WERI-Rb-1 (cell line): ENCODE measurements at regions not wholly inside any gene's neighbourhood (a gene's known extent, or its start where the extent isn't known, plus 50 kb on each side); places are given as distances from the start of the nearest gene placed in this dataset.

Experiments
- DNase-seq: peaks from one replicate; pipeline ENCODE4 v3.0.0-alpha.2; 2020
- H3K27ac ChIP-seq: fragments of 250-450 bp; sonication (Bioruptor Pico); 2 replicates; pipeline ENCODE4 v1.5.1; 2020; ENCODE audit warnings: mild to moderate bottlenecking, moderate library complexity
- H3K27me3 ChIP-seq: fragments of 250-450 bp; sonication (Bioruptor Pico); 2 replicates; pipeline ENCODE4 v1.5.1; 2021; ENCODE audit warnings: mild to moderate bottlenecking, low read depth, moderate library complexity; ENCODE audit not compliant: insufficient read depth, severe bottlenecking
- H3K36me3 ChIP-seq: fragments of 250-450 bp; sonication (Bioruptor Pico); 2 replicates; pipeline ENCODE4 v1.5.1; 2020; ENCODE audit warnings: mild to moderate bottlenecking, moderate library complexity
- H3K4me3 ChIP-seq: 2 replicates; pipeline ENCODE4 v1.5.1; 2011; ENCODE audit warnings: low read depth, mild to moderate bottlenecking, control low read depth, low read length
- H3K9me3 ChIP-seq: fragments of 250-450 bp; sonication (Bioruptor Pico); 2 replicates; pipeline ENCODE4 v1.5.1; 2021; ENCODE audit warnings: mild to moderate bottlenecking, moderate library complexity; ENCODE audit not compliant: severe bottlenecking
- TF ChIP-seq, protein P1 (sequence below): IDR thresholded peaks from 2 replicates; pipeline ENCODE4 v1.5.1; 2011; ENCODE audit warnings: low read depth, mild to moderate bottlenecking, control low read depth, inconsistent platforms, low read length

DNA sequence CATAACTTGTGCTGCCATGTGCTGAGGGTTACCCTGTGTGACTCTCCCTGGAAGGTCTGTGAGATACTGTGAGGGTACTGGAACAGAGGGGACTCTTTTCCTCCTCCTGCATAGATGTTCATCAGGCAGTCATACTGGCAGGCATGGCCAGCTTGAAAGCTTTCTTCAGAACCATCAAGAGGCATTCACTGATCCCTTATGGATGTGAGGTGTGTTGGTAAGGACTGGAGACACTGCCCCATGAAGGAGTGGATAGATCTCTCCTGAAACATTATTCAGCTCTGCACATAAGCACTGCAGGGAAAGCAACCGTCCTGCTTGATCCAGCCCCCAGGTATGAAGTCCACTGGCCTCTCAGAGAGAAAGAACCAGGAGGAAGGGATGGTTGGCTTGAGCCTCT, 176.6 kb upstream of the ARL4C start:
- TF ChIP-seq, protein P1, sequence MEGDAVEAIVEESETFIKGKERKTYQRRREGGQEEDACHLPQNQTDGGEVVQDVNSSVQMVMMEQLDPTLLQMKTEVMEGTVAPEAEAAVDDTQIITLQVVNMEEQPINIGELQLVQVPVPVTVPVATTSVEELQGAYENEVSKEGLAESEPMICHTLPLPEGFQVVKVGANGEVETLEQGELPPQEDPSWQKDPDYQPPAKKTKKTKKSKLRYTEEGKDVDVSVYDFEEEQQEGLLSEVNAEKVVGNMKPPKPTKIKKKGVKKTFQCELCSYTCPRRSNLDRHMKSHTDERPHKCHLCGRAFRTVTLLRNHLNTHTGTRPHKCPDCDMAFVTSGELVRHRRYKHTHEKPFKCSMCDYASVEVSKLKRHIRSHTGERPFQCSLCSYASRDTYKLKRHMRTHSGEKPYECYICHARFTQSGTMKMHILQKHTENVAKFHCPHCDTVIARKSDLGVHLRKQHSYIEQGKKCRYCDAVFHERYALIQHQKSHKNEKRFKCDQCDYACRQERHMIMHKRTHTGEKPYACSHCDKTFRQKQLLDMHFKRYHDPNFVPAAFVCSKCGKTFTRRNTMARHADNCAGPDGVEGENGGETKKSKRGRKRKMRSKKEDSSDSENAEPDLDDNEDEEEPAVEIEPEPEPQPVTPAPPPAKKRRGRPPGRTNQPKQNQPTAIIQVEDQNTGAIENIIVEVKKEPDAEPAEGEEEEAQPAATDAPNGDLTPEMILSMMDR: no peak
- Histone ChIP-seq H3K27me3 (no peaks in the 10 kb centered on the region), H3K27ac (no peak overlapping the region), H3K4me3 (no peak overlapping the region), H3K36me3 (no peaks in the 10 kb centered on the region), H3K9me3 (peaks cover 2% of the 10 kb centered on the region)
- DNase-seq: no peak

DNA sequence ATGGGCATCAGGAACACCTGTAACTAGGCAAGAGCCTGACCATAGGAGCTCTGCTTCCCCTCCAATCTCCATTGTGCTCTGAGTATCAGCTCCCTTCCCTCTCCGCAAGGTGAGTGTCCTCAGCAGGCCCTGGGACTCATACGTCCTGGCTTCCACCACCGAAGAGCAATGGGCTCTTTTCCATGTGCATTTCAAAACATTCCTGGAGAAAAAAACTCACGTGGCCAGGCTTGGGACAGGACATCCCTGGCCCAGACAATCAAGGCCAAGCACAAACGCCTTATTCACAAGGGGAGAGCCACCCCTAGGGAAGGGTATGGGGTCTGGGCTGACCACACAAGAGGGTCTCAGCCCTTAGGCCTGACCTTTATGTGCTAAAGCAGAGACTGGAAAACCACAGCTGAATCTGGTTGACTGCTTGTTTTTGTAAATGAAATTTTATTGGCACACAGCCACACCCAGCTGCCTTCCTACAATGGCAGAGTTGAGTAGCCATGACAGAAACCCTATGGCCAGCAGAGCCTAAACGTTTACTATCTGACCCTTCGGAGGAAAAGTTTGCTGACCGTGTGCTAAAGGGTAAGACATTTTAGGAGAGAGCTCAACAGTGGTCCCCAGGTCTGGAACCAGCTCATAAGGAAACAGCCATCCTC, 175.7 kb upstream of the ARL4C start:
- Histone ChIP-seq H3K27ac (no peak overlapping the region), H3K36me3 (no peaks in the 10 kb centered on the region), H3K27me3 (no peaks in the 10 kb centered on the region), H3K9me3 (peaks cover 2% of the 10 kb centered on the region), H3K4me3 (no peak overlapping the region)
- TF ChIP-seq, protein P1: no peak
- DNase-seq: no peak

DNA sequence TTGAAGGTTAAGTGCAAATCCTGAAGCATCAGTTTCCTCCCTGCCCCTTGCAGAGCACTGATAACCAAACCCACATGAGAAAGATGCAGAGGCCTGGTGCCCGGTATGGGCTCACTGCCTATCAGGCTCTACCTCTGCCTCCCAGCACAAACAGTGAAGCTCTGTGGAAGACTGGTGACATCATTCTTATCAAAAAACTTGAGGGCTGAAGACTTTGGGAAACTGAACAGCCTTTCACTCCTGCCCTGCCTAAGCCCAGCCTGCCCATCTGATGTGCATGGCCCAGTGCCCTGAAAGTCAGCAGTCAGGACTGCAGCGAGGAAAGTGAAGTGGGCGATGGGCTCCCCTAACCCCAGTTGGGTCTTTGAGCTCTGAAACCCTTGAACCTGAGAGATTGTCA, 174.8 kb upstream of the ARL4C start:
- DNase-seq: no peak
- Histone ChIP-seq H3K36me3 (no peaks in the 10 kb centered on the region), H3K27me3 (no peaks in the 10 kb centered on the region), H3K4me3 (no peak overlapping the region), H3K9me3 (peaks cover 2% of the 10 kb centered on the region), H3K27ac (no peak overlapping the region)
- TF ChIP-seq, protein P1: no peak

DNA sequence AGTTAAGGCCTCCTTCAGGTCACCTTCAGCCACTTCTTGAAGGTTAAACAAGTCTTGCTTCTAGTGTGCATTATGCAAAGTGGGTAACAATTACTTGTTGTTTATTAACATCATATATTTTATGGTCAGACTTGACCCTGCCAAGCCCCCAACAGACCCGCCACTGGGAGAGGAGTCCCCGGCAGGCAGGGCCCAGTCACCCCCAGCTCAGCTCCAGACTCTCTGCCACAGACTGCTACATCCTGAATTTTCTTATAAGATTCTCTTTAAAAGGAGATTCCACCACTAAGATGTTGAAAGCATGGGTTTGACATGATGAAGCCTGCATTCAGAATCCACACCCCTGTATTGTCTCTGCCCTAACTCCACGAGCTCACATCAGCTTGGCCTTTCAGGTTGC, 174.3 kb upstream of the ARL4C start:
- peaks cover 2% of the 10 kb centered on the region for H3K9me3 ChIP-seq
- H3K27me3 ChIP-seq: no peaks in the 10 kb centered on the region
- no peak for DNase-seq
- no peaks in the 10 kb centered on the region for H3K36me3 ChIP-seq
- TF ChIP-seq, protein P1: no peak
- peak overlapping the region; percentile 58 for H3K27ac ChIP-seq
- H3K4me3 ChIP-seq: no peak overlapping the region

GRCh38 chr2:234670806-234671205, 173.9 kb upstream of the ARL4C start:
- Histone ChIP-seq H3K27ac (peak overlapping the region; percentile 58), H3K27me3 (no peaks in the 10 kb centered on the region)

More at GRCh38 chr2:234670806-234671205, 173.9 kb upstream of the ARL4C start:
- DNase-seq: peak; percentile 63
- Histone ChIP-seq H3K36me3 (no peaks in the 10 kb centered on the region), H3K9me3 (peaks cover 2% of the 10 kb centered on the region), H3K4me3 (no peak overlapping the region)
- TF ChIP-seq, protein P1: peak; percentile 37; the same call in 1 of the 2 replicates
